Keratinocyte (primary cell): ENCODE measurements at regions not wholly inside any gene's neighbourhood (a gene's known extent, or its start where the extent isn't known, plus 50 kb on each side); places are given as distances from the start of the nearest gene placed in this dataset.
A peak's percentile ranks its signal among the peaks of the same experiment; 100 is the strongest.

Experiments
- DNase-seq: peaks from one replicate; pipeline ENCODE4 v3.0.0-alpha.2; 2011; ENCODE audit warnings: low read depth, missing footprints, low spot score
- FAIRE-seq: peaks from 2 replicates; lab custom pipeline; 2011; peaks lifted over from hg19 to GRCh38; lab: Jason Lieb, UNC
- H2AFZ ChIP-seq: 2 replicates; pipeline ENCODE4 v1.6.0; 2012; ENCODE audit warnings: low read length, control low read depth, inconsistent platforms; ENCODE audit not compliant: control insufficient read depth
- H3K27ac ChIP-seq: 2 replicates; pipeline ENCODE4 v1.5.1; 2011; ENCODE audit warnings: low read length; ENCODE audit not compliant: control insufficient read depth, insufficient read depth
- H3K27me3 ChIP-seq: 3 replicates; pipeline ENCODE4 v1.6.0; 2011; ENCODE audit warnings: low read length; ENCODE audit not compliant: control insufficient read depth, insufficient read depth; ENCODE audit errors: extremely low read depth
- H3K36me3 ChIP-seq, 2 experiments: 2 replicates in 1 of 2; 3 replicates in 1 of 2; pipeline ENCODE4 v1.5.1; 2011; ENCODE audit warnings: low read length in 2 of 2, mild to moderate bottlenecking in 1 of 2; ENCODE audit not compliant: control insufficient read depth in 2 of 2, insufficient read depth in 2 of 2; ENCODE audit errors: extremely low read depth in 1 of 2
- H3K4me1 ChIP-seq: 3 replicates; pipeline ENCODE4 v1.5.1; 2011; ENCODE audit warnings: low read length; ENCODE audit not compliant: control insufficient read depth, insufficient read depth; ENCODE audit errors: extremely low read depth
- H3K4me2 ChIP-seq: 3 replicates; pipeline ENCODE4 v1.6.0; 2011; ENCODE audit warnings: low read depth, low read length; ENCODE audit not compliant: control insufficient read depth, insufficient read depth; ENCODE audit errors: extremely low read depth
- H3K4me3 ChIP-seq, 3 experiments: fragments of 200-600 bp in 1 of 3; sonication (generic) in 1 of 3; 2 replicates in 2 of 3; 3 replicates in 1 of 3; pipeline ENCODE4 v1.5.1; 2011 to 2016; ENCODE audit warnings: low read length in 3 of 3, mild to moderate bottlenecking in 3 of 3, control low read depth in 2 of 3, inconsistent platforms in 1 of 3, low read depth in 1 of 3, mixed read lengths in 1 of 3, mixed run types in 1 of 3, moderate library complexity in 1 of 3; ENCODE audit not compliant: control insufficient read depth in 2 of 3, insufficient read depth in 2 of 3; ENCODE audit errors: extremely low read depth in 1 of 3
- H3K79me2 ChIP-seq: 2 replicates; pipeline ENCODE4 v1.6.0; 2012; ENCODE audit warnings: low read length; ENCODE audit not compliant: control insufficient read depth, insufficient read depth
- H3K9ac ChIP-seq: 3 replicates; pipeline ENCODE4 v1.6.0; 2011; ENCODE audit warnings: low read length; ENCODE audit not compliant: control insufficient read depth, insufficient read depth; ENCODE audit errors: extremely low read depth
- H3K9me1 ChIP-seq: 3 replicates; pipeline ENCODE4 v1.6.0; 2011; ENCODE audit warnings: low read length; ENCODE audit not compliant: control insufficient read depth, insufficient read depth; ENCODE audit errors: extremely low read depth
- H3K9me3 ChIP-seq: 2 replicates; pipeline ENCODE4 v1.5.1; 2012; ENCODE audit warnings: low read depth, low read length; ENCODE audit not compliant: control insufficient read depth
- H4K20me1 ChIP-seq: 3 replicates; pipeline ENCODE4 v1.6.0; 2011; ENCODE audit warnings: low read length; ENCODE audit not compliant: control insufficient read depth, insufficient read depth; ENCODE audit errors: extremely low read depth
- CTCF ChIP-seq, 3 experiments: IDR thresholded peaks in 1 of 3; conservative IDR thresholded peaks in 1 of 3; optimal IDR thresholded peaks in 1 of 3; 2 replicates in 2 of 3; 3 replicates in 1 of 3; pipeline versions ENCODE3 to v1.5.1; 2011; ENCODE audit warnings: low read length in 3 of 3, mild to moderate bottlenecking in 3 of 3, moderate library complexity in 2 of 3, control low read depth in 1 of 3, inconsistent platforms in 1 of 3; ENCODE audit not compliant: insufficient read depth in 2 of 3; ENCODE audit errors: extremely low read depth in 1 of 3
- EZH2 ChIP-seq: IDR thresholded peaks from one replicate; pipeline ENCODE4 v1.6.1; 2012; ENCODE audit warnings: inconsistent platforms, mild to moderate bottlenecking, low read length, moderate library complexity
- dilution Hi-C: fragments of 300-500 bp; cut with MboI; formaldehyde crosslinking; loops from one replicate; pipeline ENCODE4 v1.7.0; 2020; ENCODE audit warnings: low sequenced_read_pairs; ENCODE audit not compliant: extremely low pct_ligation_motif_present

GRCh38 chr3:189490749-189491148, 140.4 kb upstream of the TP63 start:
- Histone ChIP-seq H3K9ac (peak overlapping the region; percentile 23), H3K9me1 (no peaks in the 10 kb centered on the region), H4K20me1 (no peaks in the 10 kb centered on the region), H3K4me3 (peak overlapping the region in 1 of 3 experiments; percentile 39), H3K4me2 (peak overlapping the region; percentile 37), H3K9me3 (no peaks in the 10 kb centered on the region), H3K27ac (peak overlapping the region; percentile 78), H3K4me1 (peaks cover 35% of the 10 kb centered on the region), H2AFZ (peak overlapping the region; percentile 40), H3K79me2 (no peaks in the 10 kb centered on the region), H3K27me3 (no peaks in the 10 kb centered on the region), H3K36me3 (no peaks in the 10 kb centered on the region)
- peak; percentile 20 for FAIRE-seq
- peak; percentile 33 for DNase-seq
- no peak for TF ChIP-seq EZH2
- no peak for TF ChIP-seq CTCF (optimal IDR thresholded peaks at IDR 0.05 in 1 of 3, IDR thresholded peaks at IDR 0.05 in 1 of 3, conservative IDR thresholded peaks at IDR 0.05 in 1 of 3; ENCODE audit: extremely low read depth in 1 of 3, insufficient read depth in 2 of 3, low read length in 3 of 3)
- dilution Hi-C loops, result no loop called here

- Histone ChIP-seq H3K9me3 (no peaks in the 10 kb centered on the region), H3K4me1 (peaks cover 35% of the 10 kb centered on the region), H3K9ac (no peak overlapping the region), H3K79me2 (no peaks in the 10 kb centered on the region), H3K4me3 (no peak overlapping the region), H3K27ac (no peak overlapping the region), H3K9me1 (no peaks in the 10 kb centered on the region), H3K27me3 (no peaks in the 10 kb centered on the region), H3K36me3 (no peaks in the 10 kb centered on the region), H4K20me1 (no peaks in the 10 kb centered on the region), H2AFZ (no peak overlapping the region), H3K4me2 (no peak overlapping the region)
- DNase-seq, result no peak
- dilution Hi-C loops, result no loop called here
- peak; percentile 34 for FAIRE-seq
- TF ChIP-seq EZH2, result no peak
- TF ChIP-seq CTCF (optimal IDR thresholded peaks at IDR 0.05 in 1 of 3, IDR thresholded peaks at IDR 0.05 in 1 of 3, conservative IDR thresholded peaks at IDR 0.05 in 1 of 3; ENCODE audit: extremely low read depth in 1 of 3, insufficient read depth in 2 of 3, low read length in 3 of 3), result no peak
Observed at GRCh38 chr3:189491831-189492230, 139.4 kb upstream of the TP63 start.
